HEK293T (cell line): ENCODE measurements at regions not wholly inside any gene's neighbourhood (a gene's known extent, or its start where the extent isn't known, plus 50 kb on each side); places are given as distances from the start of the nearest gene placed in this dataset.

Experiments used
- NFRKB ChIP-seq: fragments of 450-650 bp; IDR thresholded peaks from 2 replicates; pipeline ENCODE4 v1.6.1; 2016; ENCODE audit warnings: mild to moderate bottlenecking, moderate library complexity
- TF ChIP-seq, protein P1 (sequence below): fragments of 450-650 bp; IDR thresholded peaks from 2 replicates; pipeline ENCODE4 v1.6.1; 2016

DNA sequence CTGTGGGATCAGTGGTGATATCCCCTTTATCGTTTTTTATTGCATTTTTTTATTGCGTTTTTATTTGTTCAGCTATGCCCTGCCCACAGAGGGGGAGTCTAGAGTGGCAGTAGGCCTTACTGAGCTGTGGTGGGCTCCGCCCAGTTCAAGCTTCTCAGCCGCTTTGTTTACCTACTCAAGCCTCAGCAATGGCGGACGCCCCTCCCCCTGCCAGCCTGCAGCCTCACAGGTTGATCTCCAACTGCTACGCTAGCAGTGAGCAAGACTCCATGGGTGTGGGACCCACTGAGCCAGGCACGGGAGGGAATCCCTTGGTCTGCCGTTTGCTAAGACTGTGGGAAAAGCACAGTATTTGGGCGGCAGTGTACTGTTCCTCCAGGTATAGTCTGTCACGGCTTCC lies 500.6 kb upstream of the MCTP2 start:
- TF ChIP-seq NFRKB = no peak
- TF ChIP-seq, protein P1, sequence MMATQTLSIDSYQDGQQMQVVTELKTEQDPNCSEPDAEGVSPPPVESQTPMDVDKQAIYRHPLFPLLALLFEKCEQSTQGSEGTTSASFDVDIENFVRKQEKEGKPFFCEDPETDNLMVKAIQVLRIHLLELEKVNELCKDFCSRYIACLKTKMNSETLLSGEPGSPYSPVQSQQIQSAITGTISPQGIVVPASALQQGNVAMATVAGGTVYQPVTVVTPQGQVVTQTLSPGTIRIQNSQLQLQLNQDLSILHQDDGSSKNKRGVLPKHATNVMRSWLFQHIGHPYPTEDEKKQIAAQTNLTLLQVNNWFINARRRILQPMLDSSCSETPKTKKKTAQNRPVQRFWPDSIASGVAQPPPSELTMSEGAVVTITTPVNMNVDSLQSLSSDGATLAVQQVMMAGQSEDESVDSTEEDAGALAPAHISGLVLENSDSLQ = no peak
